VCaP (cell line): ENCODE measurements at regions not wholly inside any gene's neighbourhood (a gene's known extent, or its start where the extent isn't known, plus 50 kb on each side); places are given as distances from the start of the nearest gene placed in this dataset.

ENCODE experiments used
- H3K27ac ChIP-seq: fragments of 450-650 bp; 2 replicates; pipeline ENCODE4 v1.5.1; 2017
- CTCF ChIP-seq: fragments of 450-650 bp; conservative IDR thresholded peaks from 2 replicates; pipeline ENCODE4 v1.5.1; 2017; ENCODE audit warnings: mild to moderate bottlenecking, moderate library complexity

- no peak overlapping the region for H3K27ac ChIP-seq
- TF ChIP-seq CTCF, result no peak
Measured at GRCh38 chr11:130726234-130727037, 189.8 kb downstream of the SNX19 start.

DNA sequence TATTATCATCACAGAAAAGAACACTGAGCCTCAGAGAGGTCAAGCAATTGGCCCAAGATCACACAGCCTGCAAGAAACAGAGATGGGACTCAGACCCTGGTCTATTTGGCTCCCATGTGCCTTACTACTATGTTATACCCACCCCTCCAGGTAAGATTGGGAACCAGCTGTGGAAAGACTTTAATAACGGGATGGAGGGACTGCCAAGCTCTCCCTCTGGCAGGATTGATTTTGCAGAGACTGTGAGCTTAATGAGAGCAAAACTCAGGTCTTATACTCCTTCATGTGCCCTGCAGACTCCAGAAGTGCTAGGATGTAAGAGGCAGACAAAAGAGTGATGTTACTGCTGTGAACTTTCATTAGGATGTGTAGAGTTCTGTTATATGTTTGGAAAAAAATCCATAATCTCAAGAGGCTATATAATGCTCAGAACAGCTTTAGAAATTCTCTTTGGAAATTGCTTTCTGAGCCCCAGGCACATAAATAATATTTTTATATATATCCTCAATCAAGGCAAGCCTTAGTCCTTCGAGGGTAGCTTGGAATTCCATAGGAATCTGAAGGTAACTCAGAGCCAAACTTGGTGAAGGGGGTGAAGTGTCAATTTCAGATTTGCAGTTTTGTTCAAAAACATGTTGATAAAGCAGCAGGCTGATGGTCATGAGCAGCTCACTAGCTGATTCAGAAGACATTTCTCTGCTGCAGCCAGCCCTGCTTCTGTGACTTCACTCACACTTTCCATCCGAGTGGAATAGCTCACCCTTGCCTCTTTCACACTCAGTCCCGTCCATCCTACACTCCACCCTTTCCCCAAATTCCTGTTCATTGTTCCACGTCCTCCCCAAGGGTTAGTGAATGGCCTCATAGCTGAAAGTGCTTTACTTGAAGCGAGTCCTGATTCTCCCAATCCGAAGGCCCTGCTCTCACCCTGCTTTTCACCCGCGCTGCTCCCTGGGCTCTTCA lies 188.8 kb downstream of the SNX19 start:
- H3K27ac ChIP-seq, result no peak overlapping the region
- no peak for TF ChIP-seq CTCF

DNA sequence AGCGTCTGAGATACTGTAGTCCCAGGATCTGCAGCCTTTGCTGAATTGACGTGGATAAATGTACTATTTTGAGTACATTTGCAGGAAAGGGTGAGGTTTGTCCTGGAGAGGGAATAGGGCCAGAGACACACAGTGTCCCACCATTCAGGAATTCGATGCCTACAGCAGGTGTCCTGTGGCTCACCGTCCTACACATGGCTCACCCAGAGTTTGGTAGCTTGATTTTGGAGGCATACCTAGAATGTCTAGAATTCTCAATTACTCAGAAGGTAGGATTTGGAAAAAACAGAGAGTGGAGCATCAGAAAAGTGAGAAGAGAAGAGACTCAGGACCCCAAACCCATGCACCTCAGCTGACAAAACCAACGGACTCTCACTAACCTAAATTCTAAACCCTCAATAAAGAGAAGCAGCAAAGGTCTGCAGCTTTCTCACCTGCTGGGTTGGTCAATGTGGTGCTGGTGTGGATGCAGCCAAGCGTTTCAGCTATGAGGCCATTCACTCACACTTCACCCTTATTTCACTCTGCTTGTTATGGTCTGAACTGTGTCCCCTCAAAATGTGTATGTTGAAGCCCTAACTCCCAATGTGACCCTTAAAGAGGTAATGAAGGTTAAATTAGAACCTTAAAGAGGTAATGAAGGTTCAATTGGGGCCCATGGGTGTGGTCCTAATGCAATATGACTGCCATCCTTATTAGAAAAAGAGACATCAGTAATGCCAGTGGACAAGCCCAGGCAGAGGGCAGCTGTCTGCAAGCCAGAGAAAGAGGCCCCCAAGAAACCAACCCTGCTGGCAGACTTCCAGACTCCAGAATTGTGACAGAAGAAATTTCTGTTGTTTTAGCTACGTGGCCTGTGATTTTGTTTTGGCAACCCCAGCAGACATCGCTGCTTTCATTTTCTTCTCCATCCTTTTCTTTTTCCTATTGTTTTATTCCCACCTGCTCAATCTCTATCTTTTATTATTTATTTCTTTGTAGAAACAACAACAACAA lies 187.8 kb downstream of the SNX19 start:
- no peak for TF ChIP-seq CTCF
- no peak overlapping the region for H3K27ac ChIP-seq

- no peak for TF ChIP-seq CTCF
- H3K27ac ChIP-seq, result no peak overlapping the region
Measured at GRCh38 chr11:130729193-130729592, 187.1 kb downstream of the SNX19 start.

- H3K27ac ChIP-seq, result no peak overlapping the region
- TF ChIP-seq CTCF, result no peak
Measured at GRCh38 chr11:130729678-130730300, 186.5 kb downstream of the SNX19 start.

DNA sequence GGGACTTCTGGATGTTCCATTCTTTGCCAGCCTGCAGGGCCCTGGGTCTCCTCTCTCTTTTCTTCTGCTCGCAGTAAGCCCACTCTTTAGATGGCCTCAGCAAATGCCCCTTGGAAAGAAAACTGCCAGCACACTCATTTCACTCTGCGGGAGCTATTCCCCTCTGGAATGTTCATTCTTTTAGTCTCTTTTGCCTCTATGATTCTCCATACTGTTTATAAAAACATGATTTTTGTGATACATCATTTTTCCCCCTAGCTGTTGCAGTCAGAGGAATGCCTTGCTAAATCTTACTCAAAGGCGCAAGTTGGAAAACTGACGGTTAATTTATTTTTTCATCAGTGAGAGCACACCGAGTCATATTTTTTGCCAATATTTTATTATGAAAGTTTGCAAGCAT lies 184.9 kb downstream of the SNX19 start:
- no peak for TF ChIP-seq CTCF
- no peak overlapping the region for H3K27ac ChIP-seq
